IMR-90 (cell line): ENCODE measurements at regions not wholly inside any gene's neighbourhood (a gene's known extent, or its start where the extent isn't known, plus 50 kb on each side); places are given as distances from the start of the nearest gene placed in this dataset.

Source experiments
- ATAC-seq: fragments of 200-7000 bp; cut with Tn5 transposase; 2 replicates; pipeline ENCODE4 v1.9.1; 2020; ENCODE audit warnings: low read depth, mild to moderate bottlenecking, moderate library complexity
- BruUV-seq: library from RNA; stranded (reverse); fragments of 400-500 nt; replicated peaks from 2 replicates; lab custom pipeline; 2021; lab: Mats Ljungman, UMichigan
- CTCF ChIA-PET: fragments of 300-600 bp; formaldehyde crosslinking; extraction: SDS; loops from one replicate; lab custom pipeline; 2021; ENCODE audit warnings: antibody characterized with exemption; lab: Yijun Ruan, JAX
- POLR2A ChIA-PET: fragments of 300-600 bp; sonication (Branson Sonifier 250); formaldehyde crosslinking; loops from one replicate; lab custom pipeline; 2022; ENCODE audit warnings: antibody characterized with exemption; ENCODE audit not compliant: unreplicated experiment; lab: Charles Lee
- DNase-seq: peaks from one replicate; pipeline ENCODE4 v3.0.0; 2013
- H2AFZ ChIP-seq: replicated peaks from 2 replicates; pipeline ENCODE3; 2013; ENCODE audit warnings: low read length, mild to moderate bottlenecking; ENCODE audit not compliant: poor library complexity
- H2AK5ac ChIP-seq: 2 replicates; pipeline ENCODE4 v1.6.1; 2013; ENCODE audit warnings: low read depth, low read length, inconsistent platforms
- H2AK9ac ChIP-seq: replicated peaks from 2 replicates; pipeline ENCODE3; 2013; ENCODE audit warnings: mild to moderate bottlenecking, low read depth, low read length, moderate library complexity; ENCODE audit not compliant: poor library complexity
- H2BK120ac ChIP-seq: 2 replicates; pipeline ENCODE4 v1.6.1; 2013; ENCODE audit warnings: low read depth, low read length, inconsistent platforms
- H2BK15ac ChIP-seq: 3 replicates; pipeline ENCODE4 v1.6.1; 2013; ENCODE audit warnings: low read depth, low read length, inconsistent platforms
- H2BK20ac ChIP-seq: 2 replicates; pipeline ENCODE4 v1.6.1; 2013; ENCODE audit warnings: low read depth, mild to moderate bottlenecking, inconsistent platforms, low read length, moderate library complexity
- H2BK5ac ChIP-seq: 2 replicates; pipeline ENCODE4 v1.6.1; 2013; ENCODE audit warnings: mild to moderate bottlenecking, low read depth, low read length, inconsistent platforms; ENCODE audit not compliant: poor library complexity, severe bottlenecking
- H3K14ac ChIP-seq: replicated peaks from 2 replicates; pipeline ENCODE4 v1.6.1; 2013; ENCODE audit warnings: low read depth, low read length, inconsistent platforms
- H3K18ac ChIP-seq: 2 replicates; pipeline ENCODE4 v1.6.1; 2013; ENCODE audit warnings: low read depth, low read length, control low read depth
- H3K23ac ChIP-seq: 2 replicates; pipeline ENCODE4 v1.6.1; 2013; ENCODE audit warnings: low read depth, low read length, inconsistent platforms
- H3K27ac ChIP-seq: 2 replicates; pipeline ENCODE4 v1.5.1; 2013; ENCODE audit warnings: mild to moderate bottlenecking, control low read depth, low read length; ENCODE audit not compliant: insufficient read depth
- H3K27me3 ChIP-seq: 2 replicates; pipeline ENCODE4 v1.6.1; 2013; ENCODE audit warnings: low read length; ENCODE audit not compliant: control insufficient read depth, insufficient read depth
- H3K36me3 ChIP-seq: 2 replicates; pipeline ENCODE4 v1.6.1; 2013; ENCODE audit warnings: low read length, mixed read lengths; ENCODE audit not compliant: control insufficient read depth, insufficient read depth
- H3K4ac ChIP-seq: 2 replicates; pipeline ENCODE4 v1.6.1; 2013; ENCODE audit warnings: low read depth, low read length, inconsistent platforms
- H3K4me1 ChIP-seq: 2 replicates; pipeline ENCODE4 v1.6.1; 2013; ENCODE audit warnings: low read length, mixed read lengths; ENCODE audit not compliant: control insufficient read depth, insufficient read depth
- H3K4me2 ChIP-seq: 2 replicates; pipeline ENCODE4 v1.6.1; 2013; ENCODE audit warnings: low read depth, mild to moderate bottlenecking, control low read depth, low read length, moderate library complexity
- H3K4me3 ChIP-seq: 2 replicates; pipeline ENCODE4 v1.5.1; 2013; ENCODE audit warnings: low read depth, mild to moderate bottlenecking, control low read depth, low read length, moderate library complexity; ENCODE audit not compliant: insufficient read depth
- H3K56ac ChIP-seq: 2 replicates; pipeline ENCODE4 v1.6.1; 2013; ENCODE audit warnings: low read length, inconsistent platforms; ENCODE audit not compliant: insufficient read depth; ENCODE audit errors: extremely low read depth
- H3K79me1 ChIP-seq, 2 experiments: 2 replicates each; pipeline ENCODE4 v1.6.1; 2013; ENCODE audit warnings: low read length in 2 of 2, inconsistent platforms in 1 of 2, low read depth in 1 of 2
- H3K9ac ChIP-seq: 2 replicates; pipeline ENCODE4 v1.6.1; 2013; ENCODE audit warnings: low read depth, low read length, control low read depth
- H3K9me1 ChIP-seq: 2 replicates; pipeline ENCODE4 v1.6.1; 2013; ENCODE audit warnings: low read length, inconsistent platforms; ENCODE audit not compliant: insufficient read depth
- H3K9me3 ChIP-seq: 2 replicates; pipeline ENCODE4 v1.6.1; 2013; ENCODE audit warnings: low read length; ENCODE audit not compliant: control insufficient read depth, insufficient read depth
- H4K20me1 ChIP-seq: 2 replicates; pipeline ENCODE4 v1.6.1; 2013; ENCODE audit warnings: low read length, inconsistent platforms; ENCODE audit not compliant: insufficient read depth
- H4K5ac ChIP-seq: 2 replicates; pipeline ENCODE4 v1.6.1; 2013; ENCODE audit warnings: mild to moderate bottlenecking, low read depth, low read length, control low read depth
- H4K8ac ChIP-seq, 2 experiments: 2 replicates each; pipeline ENCODE4 v1.6.1; 2013; ENCODE audit warnings: low read depth in 2 of 2, low read length in 2 of 2, control low read depth in 1 of 2, inconsistent platforms in 1 of 2
- H4K91ac ChIP-seq: 2 replicates; pipeline ENCODE4 v1.6.1; 2013; ENCODE audit warnings: low read depth, low read length, inconsistent platforms; ENCODE audit not compliant: insufficient read depth
- BHLHE40 ChIP-seq: fragments of 150-350 bp; IDR thresholded peaks from 2 replicates; pipeline ENCODE4 v1.6.1; 2016; ENCODE audit warnings: mild to moderate bottlenecking, low read depth, low read length
- CEBPB ChIP-seq: IDR thresholded peaks from 2 replicates; pipeline ENCODE4 v1.6.1; 2012; ENCODE audit warnings: low read depth, low read length, improper control_type of control experiment
- CHD1 ChIP-seq: IDR thresholded peaks from 2 replicates; pipeline ENCODE4 v1.6.1; 2012; ENCODE audit warnings: low read depth, low read length, improper control_type of control experiment
- CTCF ChIP-seq: conservative IDR thresholded peaks from 2 replicates; pipeline ENCODE4 v1.5.1; 2012; ENCODE audit warnings: mild to moderate bottlenecking, low read depth, low read length, improper control_type of control experiment
- ELK1 ChIP-seq: fragments of 150-350 bp; IDR thresholded peaks from 2 replicates; pipeline ENCODE4 v1.6.1; 2016; ENCODE audit warnings: low read depth, mild to moderate bottlenecking, low read length, moderate library complexity, borderline replicate concordance
- FOS ChIP-seq: fragments of 150-350 bp; IDR thresholded peaks from 2 replicates; pipeline ENCODE4 v1.6.1; 2016; ENCODE audit warnings: low read depth, low read length
- MAFK ChIP-seq: IDR thresholded peaks from 2 replicates; pipeline ENCODE4 v1.6.1; 2012; ENCODE audit warnings: low read depth, low read length, improper control_type of control experiment
- MAZ ChIP-seq: IDR thresholded peaks from 2 replicates; pipeline ENCODE4 v1.6.1; 2012; ENCODE audit warnings: low read depth, mild to moderate bottlenecking, low read length, improper control_type of control experiment, moderate library complexity, borderline replicate concordance
- MXI1 ChIP-seq: IDR thresholded peaks from 2 replicates; pipeline ENCODE4 v1.6.1; 2012; ENCODE audit warnings: low read depth, mild to moderate bottlenecking, low read length, moderate library complexity, borderline replicate concordance
- NFE2L2 ChIP-seq: fragments of 150-350 bp; IDR thresholded peaks from 2 replicates; pipeline ENCODE4 v1.6.1; 2016; ENCODE audit warnings: low read depth, mild to moderate bottlenecking, low read length
- POLR2A ChIP-seq: IDR thresholded peaks from 2 replicates; pipeline ENCODE4 v1.6.1; 2012; ENCODE audit warnings: mild to moderate bottlenecking, low read depth, low read length
- RAD21 ChIP-seq: IDR thresholded peaks from 2 replicates; pipeline ENCODE4 v1.6.1; 2012; ENCODE audit warnings: low read length, improper control_type of control experiment
- RCOR1 ChIP-seq: IDR thresholded peaks from 2 replicates; pipeline ENCODE4 v1.6.1; 2012; ENCODE audit warnings: mild to moderate bottlenecking, low read length, improper control_type of control experiment; ENCODE audit not compliant: insufficient replicate concordance
- RFX5 ChIP-seq: IDR thresholded peaks from 2 replicates; pipeline ENCODE4 v1.8.0; 2012; ENCODE audit warnings: low read depth, mild to moderate bottlenecking, low read length, moderate library complexity
- SMC3 ChIP-seq: fragments of 150-350 bp; IDR thresholded peaks from 2 replicates; pipeline ENCODE4 v1.6.1; 2016; ENCODE audit warnings: low read depth, mild to moderate bottlenecking, antibody characterized with exemption, low read length, moderate library complexity
- USF2 ChIP-seq: fragments of 150-350 bp; IDR thresholded peaks from 2 replicates; pipeline ENCODE4 v1.6.1; 2017; ENCODE audit warnings: mild to moderate bottlenecking, antibody characterized with exemption, low read length, low read depth
- WGBS, 2 experiments: methylation state at CpG; one replicate each; pipeline versions ENCODE4 v1.1.5 to v1.1.7; 2013; ENCODE audit warnings: missing lambda C conversion rate in 2 of 2; ENCODE audit not compliant: insufficient read length in 1 of 2; ENCODE audit errors: extremely low coverage in 2 of 2; 5-methylcytosine and 5-hydroxymethylcytosine counted together
- dilution Hi-C: fragments of 300-500 bp; cut with HindIII; formaldehyde crosslinking; loops from one replicate; pipeline ENCODE4 v1.14.3; 2018; ENCODE audit warnings: low sequenced_read_pairs; ENCODE audit not compliant: unreplicated experiment
- in situ Hi-C: fragments of 300-500 bp; cut with MboI; formaldehyde crosslinking; loops from 3 replicates; pipeline ENCODE4 v1.14.3; 2019; ENCODE audit warnings: low sequenced_read_pairs, inconsistent platforms, mixed read lengths
- intact Hi-C: fragments of 100-400 bp; cut with micrococcal nuclease; formaldehyde crosslinking; loops from 2 replicates; pipeline ENCODE4 v1.10.0; 2022

DNA sequence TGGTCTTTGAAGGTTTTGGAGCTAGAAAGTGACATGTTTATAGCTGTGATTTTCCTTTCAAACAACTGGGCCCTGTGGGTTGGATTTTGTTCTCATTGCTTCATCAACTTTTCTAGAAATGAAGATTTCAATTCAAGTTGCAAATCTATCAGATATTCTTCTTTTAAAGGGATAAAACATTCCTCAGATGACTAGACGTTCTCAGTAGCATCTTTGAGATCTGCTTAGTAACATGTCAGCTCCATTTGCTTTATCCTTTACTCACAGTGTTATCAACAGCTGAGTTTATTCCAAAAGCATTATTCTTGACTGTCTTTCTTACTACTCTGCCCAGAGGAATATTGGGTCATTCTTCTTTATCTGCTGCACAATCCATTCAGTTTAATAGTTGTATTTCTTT is 108.2 kb upstream of the GIMD1 start:
- no peak overlapping the region for H3K56ac ChIP-seq
- no peak overlapping the region for H2BK20ac ChIP-seq
- no peak overlapping the region for H3K14ac ChIP-seq
- in situ Hi-C loops = no loop called here
- H3K79me1 ChIP-seq = no peaks in the 10 kb centered on the region
- H2AFZ ChIP-seq = no peak overlapping the region
- H4K91ac ChIP-seq = no peak overlapping the region
- no peak overlapping the region for H3K9ac ChIP-seq
- ChIA-PET CTCF (no interaction called here), POLR2A (interaction anchor here (0.6 kb wide), 1 partner anchor 920 kb away, joined by 4 read pairs; no protein-coding TSS in a partner anchor)
- H2AK5ac ChIP-seq = no peak overlapping the region
- H3K4ac ChIP-seq = no peak overlapping the region
- no peaks in the 10 kb centered on the region for H3K9me1 ChIP-seq
- 0% methylated on average over 1 of the region's 1 CpG; no CpG with 5 or more reads in 1 of the 2 experiments for WGBS, 2 experiments
- no peaks in the 10 kb centered on the region for H3K27me3 ChIP-seq
- H3K4me2 ChIP-seq = no peak overlapping the region
- H4K8ac ChIP-seq = no peak overlapping the region
- dilution Hi-C loops = no loop called here
- no peak overlapping the region for H4K5ac ChIP-seq
- no peak overlapping the region for H2BK120ac ChIP-seq
- H4K20me1 ChIP-seq = no peaks in the 10 kb centered on the region
- ATAC-seq = no peak
- H2AK9ac ChIP-seq = no peak overlapping the region
- DNase-seq = no peak
- H2BK5ac ChIP-seq = no peak overlapping the region
- no peak overlapping the region for H3K23ac ChIP-seq
- H3K4me3 ChIP-seq = no peak overlapping the region
- TF ChIP-seq MAFK (no peak), MXI1 (no peak), RFX5 (no peak), MAZ (no peak), RAD21 (no peak), USF2 (no peak), SMC3 (no peak), CEBPB (no peak), BHLHE40 (no peak), CTCF (no peak), NFE2L2 (no peak), CHD1 (no peak), FOS (no peak), POLR2A (no peak), ELK1 (no peak), RCOR1 (no peak)
- intact Hi-C loops = no loop called here
- H3K27ac ChIP-seq = no peak overlapping the region
- H3K9me3 ChIP-seq = no peaks in the 10 kb centered on the region
- H3K4me1 ChIP-seq = no peaks in the 10 kb centered on the region
- BruUV-seq = no TSS peak
- H3K18ac ChIP-seq = no peak overlapping the region
- H3K36me3 ChIP-seq = no peaks in the 10 kb centered on the region
- H2BK15ac ChIP-seq = no peak overlapping the region
